Type B pancreatic cell (in vitro differentiated cells): ENCODE measurements at regions not wholly inside any gene's neighbourhood (a gene's known extent, or its start where the extent isn't known, plus 50 kb on each side); places are given as distances from the start of the nearest gene placed in this dataset.

Experiments
- DNase-seq: peaks from one replicate; pipeline ENCODE4 v3.0.0; 2021; ENCODE audit warnings: mixed read lengths; ENCODE audit not compliant: unreplicated experiment; ENCODE audit errors: extremely low spot score
- H3K27ac Mint-ChIP-seq: 2 replicates; pipeline ENCODE4 v1.8.0; 2021; ENCODE audit warnings: mild to moderate bottlenecking, mixed read lengths
- H3K27me3 Mint-ChIP-seq: 2 replicates; pipeline ENCODE4 v1.8.0; 2021; ENCODE audit warnings: mixed read lengths
- H3K36me3 Mint-ChIP-seq: 2 replicates; pipeline ENCODE4 v1.8.0; 2021; ENCODE audit warnings: mixed read lengths
- H3K4me1 Mint-ChIP-seq: one replicate; pipeline ENCODE4 v1.8.0; 2021; ENCODE audit warnings: mixed read lengths; ENCODE audit not compliant: unreplicated experiment
- H3K4me3 Mint-ChIP-seq: 2 replicates; pipeline ENCODE4 v1.8.0; 2021; ENCODE audit warnings: mild to moderate bottlenecking, mixed read lengths
- H3K9me3 Mint-ChIP-seq: 2 replicates; pipeline ENCODE4 v1.8.0; 2021; ENCODE audit warnings: mixed read lengths
- TF ChIP-seq, protein P1 (sequence below): fragments of 200-600 bp; sonication (generic); conservative IDR thresholded peaks from 2 replicates; pipeline ENCODE4 v1.5.0; 2021; ENCODE audit warnings: antibody characterized with exemption, mild to moderate bottlenecking

- Mint-ChIP-seq H3K27me3 (no peaks in the 10 kb centered on the region), H3K36me3 (no peaks in the 10 kb centered on the region), H3K4me1 (peaks cover 7% of the 10 kb centered on the region), H3K27ac (no peak overlapping the region), H3K4me3 (no peak overlapping the region), H3K9me3 (no peaks in the 10 kb centered on the region)
- TF ChIP-seq, protein P1, sequence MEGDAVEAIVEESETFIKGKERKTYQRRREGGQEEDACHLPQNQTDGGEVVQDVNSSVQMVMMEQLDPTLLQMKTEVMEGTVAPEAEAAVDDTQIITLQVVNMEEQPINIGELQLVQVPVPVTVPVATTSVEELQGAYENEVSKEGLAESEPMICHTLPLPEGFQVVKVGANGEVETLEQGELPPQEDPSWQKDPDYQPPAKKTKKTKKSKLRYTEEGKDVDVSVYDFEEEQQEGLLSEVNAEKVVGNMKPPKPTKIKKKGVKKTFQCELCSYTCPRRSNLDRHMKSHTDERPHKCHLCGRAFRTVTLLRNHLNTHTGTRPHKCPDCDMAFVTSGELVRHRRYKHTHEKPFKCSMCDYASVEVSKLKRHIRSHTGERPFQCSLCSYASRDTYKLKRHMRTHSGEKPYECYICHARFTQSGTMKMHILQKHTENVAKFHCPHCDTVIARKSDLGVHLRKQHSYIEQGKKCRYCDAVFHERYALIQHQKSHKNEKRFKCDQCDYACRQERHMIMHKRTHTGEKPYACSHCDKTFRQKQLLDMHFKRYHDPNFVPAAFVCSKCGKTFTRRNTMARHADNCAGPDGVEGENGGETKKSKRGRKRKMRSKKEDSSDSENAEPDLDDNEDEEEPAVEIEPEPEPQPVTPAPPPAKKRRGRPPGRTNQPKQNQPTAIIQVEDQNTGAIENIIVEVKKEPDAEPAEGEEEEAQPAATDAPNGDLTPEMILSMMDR: no peak
- DNase-seq: no peak
Measured at GRCh38 chrX:116226665-116227484, 56.3 kb downstream of the AGTR2 start.

- H3K27ac Mint-ChIP-seq: peak overlapping the region; percentile 49
- TF ChIP-seq, protein P1: no peak
- no peaks in the 10 kb centered on the region for H3K27me3 Mint-ChIP-seq
- no peak for DNase-seq
- peak overlapping the region; percentile 5 for H3K4me3 Mint-ChIP-seq
- H3K36me3 Mint-ChIP-seq: no peaks in the 10 kb centered on the region
- no peaks in the 10 kb centered on the region for H3K9me3 Mint-ChIP-seq
- peaks cover 7% of the 10 kb centered on the region for H3K4me1 Mint-ChIP-seq
Measured at GRCh38 chrX:116230130-116230898, 59.8 kb downstream of the AGTR2 start.

DNA sequence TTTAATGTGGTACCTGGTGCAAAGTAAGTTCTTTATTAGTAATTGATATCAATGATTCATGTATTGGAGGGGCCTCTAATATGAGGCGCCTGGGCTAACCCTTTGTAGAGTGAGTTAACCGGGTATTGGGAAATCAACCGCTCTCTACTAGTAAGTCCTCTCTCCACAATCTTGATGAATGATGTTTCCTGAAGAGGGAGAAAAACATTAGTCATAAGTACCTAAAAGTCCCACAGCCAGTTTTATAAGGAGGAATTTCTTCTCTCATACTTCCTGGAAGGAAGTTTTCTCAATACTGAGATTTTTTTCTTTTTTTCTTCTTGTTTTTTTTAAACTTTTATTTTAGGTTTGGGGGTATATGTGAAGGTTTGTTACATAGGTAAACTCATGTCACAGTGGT is 62.3 kb downstream of the AGTR2 start:
- Mint-ChIP-seq H3K4me3 (no peak overlapping the region), H3K27me3 (no peaks in the 10 kb centered on the region), H3K27ac (peak overlapping the region; percentile 70), H3K9me3 (no peaks in the 10 kb centered on the region), H3K36me3 (no peaks in the 10 kb centered on the region), H3K4me1 (peaks cover 7% of the 10 kb centered on the region)
- TF ChIP-seq, protein P1: no peak
- DNase-seq: no peak

DNA sequence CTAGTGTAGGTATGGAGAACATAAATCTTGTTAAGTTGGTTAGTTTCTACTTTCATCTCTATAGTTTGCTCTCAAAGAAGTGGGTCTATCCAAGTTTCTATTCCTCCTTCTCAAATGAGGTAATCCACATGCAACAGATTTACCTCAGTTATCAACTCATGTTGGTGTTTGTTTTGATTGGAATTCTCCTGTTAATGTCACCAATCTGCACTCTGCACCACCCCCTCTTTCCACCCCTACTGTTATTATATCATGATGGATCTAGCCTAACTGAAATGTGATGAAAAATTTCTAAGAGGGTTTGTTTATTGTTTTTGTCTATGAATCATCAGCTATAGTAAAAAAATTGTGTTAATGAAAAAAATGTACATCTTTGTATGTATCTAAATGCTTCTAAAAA is 66.1 kb downstream of the AGTR2 start:
- no peak overlapping the region for H3K4me3 Mint-ChIP-seq
- no peaks in the 10 kb centered on the region for H3K27me3 Mint-ChIP-seq
- H3K36me3 Mint-ChIP-seq: no peaks in the 10 kb centered on the region
- no peak overlapping the region for H3K27ac Mint-ChIP-seq
- no peaks in the 10 kb centered on the region for H3K9me3 Mint-ChIP-seq
- H3K4me1 Mint-ChIP-seq: no peaks in the 10 kb centered on the region
- no peak for DNase-seq
- TF ChIP-seq, protein P1: no peak

- Mint-ChIP-seq H3K27ac (no peak overlapping the region), H3K27me3 (no peaks in the 10 kb centered on the region), H3K9me3 (no peaks in the 10 kb centered on the region), H3K4me1 (no peaks in the 10 kb centered on the region), H3K4me3 (no peak overlapping the region), H3K36me3 (no peaks in the 10 kb centered on the region)
- TF ChIP-seq, protein P1: no peak
- no peak for DNase-seq
Measured at GRCh38 chrX:116238093-116238492, 67.5 kb downstream of the AGTR2 start.
